Neural progenitor cell (in vitro differentiated cells): ENCODE measurements at regions not wholly inside any gene's neighbourhood (a gene's known extent, or its start where the extent isn't known, plus 50 kb on each side); places are given as distances from the start of the nearest gene placed in this dataset.

Source experiments
- CTCF ChIP-seq: fragments of 200-600 bp; sonication (generic); IDR thresholded peaks from 2 replicates; pipeline ENCODE4 v1.5.1; 2017; ENCODE audit warnings: antibody characterized with exemption, mild to moderate bottlenecking
- EZH2 ChIP-seq: fragments of 200-600 bp; sonication (generic); IDR thresholded peaks from 2 replicates; pipeline ENCODE4 v1.6.1; 2017; ENCODE audit warnings: antibody characterized with exemption, mild to moderate bottlenecking, moderate library complexity

- TF ChIP-seq CTCF (peak; percentile 68), EZH2 (no peak)
These were observed 70.4 kb upstream of the SNX2 start for GRCh38 chr5:122704247-122705036.
